ENCODE measurements at regions not wholly inside any gene's neighbourhood (a gene's known extent, or its start where the extent isn't known, plus 50 kb on each side); places are given as distances from the start of the nearest gene placed in this dataset.

DNA sequence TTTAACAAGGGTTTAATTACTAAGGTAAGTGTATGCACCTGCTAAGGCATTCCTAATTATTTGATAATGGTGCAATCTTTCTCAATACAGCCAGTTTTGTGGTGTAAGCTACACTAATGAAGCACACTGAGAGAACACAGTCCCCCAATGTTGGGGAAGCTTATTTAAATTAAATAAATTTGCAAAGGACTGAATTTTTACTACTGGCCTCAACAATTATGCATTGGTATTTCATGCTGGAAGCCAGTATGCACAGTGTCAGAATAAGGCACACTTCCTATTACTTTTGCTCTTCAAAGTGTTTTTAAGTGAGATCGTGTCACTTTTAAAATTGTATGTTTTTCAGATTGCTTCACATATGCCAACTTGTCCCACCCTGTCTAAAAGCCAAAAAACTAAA lies 103.2 kb upstream of the ZNF521 start:
- TF ChIP-seq, protein P1, sequence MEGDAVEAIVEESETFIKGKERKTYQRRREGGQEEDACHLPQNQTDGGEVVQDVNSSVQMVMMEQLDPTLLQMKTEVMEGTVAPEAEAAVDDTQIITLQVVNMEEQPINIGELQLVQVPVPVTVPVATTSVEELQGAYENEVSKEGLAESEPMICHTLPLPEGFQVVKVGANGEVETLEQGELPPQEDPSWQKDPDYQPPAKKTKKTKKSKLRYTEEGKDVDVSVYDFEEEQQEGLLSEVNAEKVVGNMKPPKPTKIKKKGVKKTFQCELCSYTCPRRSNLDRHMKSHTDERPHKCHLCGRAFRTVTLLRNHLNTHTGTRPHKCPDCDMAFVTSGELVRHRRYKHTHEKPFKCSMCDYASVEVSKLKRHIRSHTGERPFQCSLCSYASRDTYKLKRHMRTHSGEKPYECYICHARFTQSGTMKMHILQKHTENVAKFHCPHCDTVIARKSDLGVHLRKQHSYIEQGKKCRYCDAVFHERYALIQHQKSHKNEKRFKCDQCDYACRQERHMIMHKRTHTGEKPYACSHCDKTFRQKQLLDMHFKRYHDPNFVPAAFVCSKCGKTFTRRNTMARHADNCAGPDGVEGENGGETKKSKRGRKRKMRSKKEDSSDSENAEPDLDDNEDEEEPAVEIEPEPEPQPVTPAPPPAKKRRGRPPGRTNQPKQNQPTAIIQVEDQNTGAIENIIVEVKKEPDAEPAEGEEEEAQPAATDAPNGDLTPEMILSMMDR (conservative IDR thresholded peaks at IDR 0.05; ENCODE audit: low read depth in 2 of 2) = no peak
- TF ChIP-seq POLR2AphosphoS5 (IDR thresholded peaks at IDR 0.05; ENCODE audit: low read depth) (no peak), EZH2 (IDR thresholded peaks at IDR 0.05; ENCODE audit: low read depth, unreplicated experiment) (no peak)

Measured in GM23338 (cell line).